ENCODE measurements at regions not wholly inside any gene's neighbourhood (a gene's known extent, or its start where the extent isn't known, plus 50 kb on each side); places are given as distances from the start of the nearest gene placed in this dataset.
"Not testable (repeated sequence)": the region's sequence is repeated elsewhere in the genome, so short reads cannot be mapped to it uniquely, and the experiment has no call there.

DNA sequence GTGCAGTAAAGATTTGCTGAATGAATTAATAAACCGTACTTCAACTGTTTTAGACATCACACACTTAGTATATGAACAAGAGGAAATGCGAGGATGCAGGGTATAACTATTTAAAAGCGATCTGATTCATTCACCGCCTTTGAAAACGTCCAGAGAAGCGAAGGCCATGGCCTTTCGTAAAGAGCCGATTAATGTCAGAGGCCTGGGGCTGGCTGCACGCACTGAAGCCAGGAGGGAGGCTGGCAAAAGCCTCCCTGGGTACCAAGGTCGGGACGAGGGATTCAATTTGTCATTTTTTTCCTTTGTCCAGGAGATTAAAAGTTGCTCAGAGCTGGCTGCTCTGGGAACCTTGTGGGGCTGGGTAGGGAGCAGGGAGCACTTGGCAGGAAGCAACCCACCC, 307.4 kb downstream of the NPHP4 start:
- DNase-seq = no peak

GRCh38 chr1:5683446-5683845, 308.8 kb downstream of the NPHP4 start:
- no peak for DNase-seq

DNA sequence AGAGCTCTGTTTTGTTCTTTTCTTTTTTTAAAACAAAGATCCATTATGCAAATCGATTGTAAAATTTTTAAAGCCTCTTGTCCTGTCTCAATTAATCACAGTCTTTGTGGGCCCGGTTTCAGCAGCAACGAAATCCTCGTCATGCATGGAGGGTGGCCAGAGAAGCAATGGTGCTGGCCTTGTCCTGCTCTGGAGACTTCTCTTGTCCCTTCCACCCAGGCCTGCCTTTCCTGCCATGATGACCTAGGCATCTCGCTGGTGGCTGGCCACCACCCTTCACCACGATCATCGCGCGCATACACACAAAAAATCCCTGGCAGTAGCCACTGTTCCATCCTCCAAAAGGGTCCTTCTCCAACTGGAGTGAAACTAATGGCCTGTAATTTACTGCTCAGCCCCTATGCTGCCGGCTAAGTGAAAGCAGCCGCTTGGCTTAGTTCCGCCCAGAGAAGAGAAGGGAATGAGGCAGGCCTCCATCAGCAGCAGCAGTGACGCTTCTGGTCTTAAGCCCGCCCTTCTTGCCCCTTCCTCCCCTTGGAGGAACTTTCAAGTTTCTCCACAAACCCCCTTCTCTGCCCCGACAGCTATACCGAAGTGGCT, 309.5 kb downstream of the NPHP4 start:
- no peak for DNase-seq

- DNase-seq = no peak
Measured at GRCh38 chr1:5681654-5682053, 310.6 kb downstream of the NPHP4 start.

DNA sequence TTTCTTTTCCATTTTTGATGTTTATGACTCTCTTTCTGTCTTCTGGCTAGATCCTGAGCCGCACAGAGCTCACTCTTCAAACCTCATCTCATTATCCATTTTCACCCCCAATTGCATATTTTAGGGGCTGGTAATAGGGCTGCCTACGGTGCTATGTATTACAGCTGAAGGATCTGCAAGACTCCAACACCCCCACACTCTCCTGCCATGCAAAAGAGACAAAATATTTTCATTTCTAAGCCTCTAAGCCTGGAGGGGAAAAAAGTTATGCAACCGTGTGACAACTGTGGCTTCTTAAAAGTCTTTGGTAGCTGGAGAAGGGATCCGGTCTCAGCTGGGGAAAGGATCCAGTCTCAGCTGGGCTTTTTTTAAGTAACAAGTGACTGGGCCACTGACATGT, 311.6 kb downstream of the NPHP4 start:
- no peak for DNase-seq

GRCh38 chr1:5678759-5679158, 313.5 kb downstream of the NPHP4 start:
- no peak for DNase-seq

- not testable (repeated sequence) for DNase-seq
Measured at GRCh38 chr1:5672355-5672754, 319.9 kb downstream of the NPHP4 start.

DNA sequence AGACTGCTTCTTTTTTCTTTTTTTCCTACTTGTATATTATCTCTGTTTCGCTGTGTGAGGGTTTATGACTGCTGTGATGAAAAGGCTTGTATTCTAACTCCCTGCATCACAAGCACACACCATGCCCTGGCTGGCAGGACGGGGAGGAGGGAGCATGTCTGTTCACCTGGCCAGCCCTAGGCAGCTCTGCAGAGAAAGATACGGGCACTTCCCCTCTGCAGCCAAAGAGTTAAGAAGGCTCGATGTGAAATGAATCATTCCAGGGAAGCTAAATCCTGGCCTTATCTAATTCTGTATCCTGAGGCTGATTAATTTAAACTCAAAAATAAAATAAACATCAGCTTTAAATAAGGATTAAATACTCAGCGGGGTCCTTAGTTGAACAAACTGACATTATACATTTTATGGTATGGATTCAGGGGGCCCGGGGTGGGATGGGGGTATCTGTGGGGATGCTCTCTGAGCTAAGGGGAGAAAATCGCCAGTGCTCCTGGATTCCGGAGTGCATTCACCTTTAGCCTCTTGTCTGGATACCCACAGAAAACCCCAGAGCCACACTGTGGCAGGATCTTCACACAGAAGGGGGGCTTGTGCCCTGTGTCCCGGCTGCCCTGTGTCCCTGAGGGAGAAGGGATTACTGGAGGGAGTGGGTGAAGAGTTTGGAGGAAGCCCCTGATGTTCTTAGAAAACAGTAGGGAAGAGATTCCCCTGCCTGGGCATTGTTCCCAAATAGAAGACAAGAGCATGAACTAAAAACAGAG, 321.5 kb downstream of the NPHP4 start:
- no peak for DNase-seq

DNA sequence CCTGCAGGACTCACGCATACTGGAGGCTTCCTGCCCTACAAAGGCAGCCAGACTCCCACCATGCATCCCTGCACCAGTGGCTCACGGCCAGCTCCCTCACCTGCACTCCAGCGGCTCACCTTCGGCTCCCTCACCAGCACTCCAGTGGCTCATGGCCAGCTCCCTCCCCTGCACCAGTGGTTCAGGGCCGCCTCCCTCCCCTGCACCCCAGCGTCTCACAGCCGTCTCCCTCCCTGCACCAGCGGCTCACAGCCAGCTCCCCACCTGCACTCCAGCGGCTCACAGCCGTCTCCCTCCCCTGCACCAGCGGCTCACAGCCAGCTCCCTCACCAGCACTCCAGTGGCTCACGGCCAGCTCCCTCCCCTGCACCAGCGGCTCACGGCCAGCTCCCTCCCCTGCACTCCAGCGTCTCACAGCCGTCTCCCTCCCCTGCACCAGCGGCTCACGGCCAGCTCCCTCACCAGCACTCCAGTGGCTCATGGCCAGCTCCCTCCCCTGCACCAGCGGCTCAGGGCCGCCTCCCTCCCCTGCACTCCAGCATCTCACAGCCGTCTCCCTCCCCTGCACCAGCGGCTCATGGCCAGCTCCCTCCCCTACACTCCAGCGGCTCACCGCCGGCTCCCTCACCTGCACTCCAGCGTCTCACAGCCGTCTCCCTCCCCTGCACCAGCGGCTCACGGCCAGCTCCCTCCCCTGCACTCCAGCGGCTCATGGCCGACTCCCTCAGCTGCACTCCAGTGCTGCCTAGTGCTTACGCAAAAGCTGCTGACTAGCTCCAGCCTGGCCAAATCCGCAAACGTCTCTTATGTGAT, 324.5 kb downstream of the NPHP4 start:
- no peak for DNase-seq

- DNase-seq = no peak
Measured at GRCh38 chr1:5664906-5665875, 327.0 kb downstream of the NPHP4 start.

GRCh38 chr1:5664081-5664768, 328.0 kb downstream of the NPHP4 start:
- no peak for DNase-seq

- no peak for DNase-seq
Measured at GRCh38 chr1:5662744-5663126, 329.5 kb downstream of the NPHP4 start.

DNA sequence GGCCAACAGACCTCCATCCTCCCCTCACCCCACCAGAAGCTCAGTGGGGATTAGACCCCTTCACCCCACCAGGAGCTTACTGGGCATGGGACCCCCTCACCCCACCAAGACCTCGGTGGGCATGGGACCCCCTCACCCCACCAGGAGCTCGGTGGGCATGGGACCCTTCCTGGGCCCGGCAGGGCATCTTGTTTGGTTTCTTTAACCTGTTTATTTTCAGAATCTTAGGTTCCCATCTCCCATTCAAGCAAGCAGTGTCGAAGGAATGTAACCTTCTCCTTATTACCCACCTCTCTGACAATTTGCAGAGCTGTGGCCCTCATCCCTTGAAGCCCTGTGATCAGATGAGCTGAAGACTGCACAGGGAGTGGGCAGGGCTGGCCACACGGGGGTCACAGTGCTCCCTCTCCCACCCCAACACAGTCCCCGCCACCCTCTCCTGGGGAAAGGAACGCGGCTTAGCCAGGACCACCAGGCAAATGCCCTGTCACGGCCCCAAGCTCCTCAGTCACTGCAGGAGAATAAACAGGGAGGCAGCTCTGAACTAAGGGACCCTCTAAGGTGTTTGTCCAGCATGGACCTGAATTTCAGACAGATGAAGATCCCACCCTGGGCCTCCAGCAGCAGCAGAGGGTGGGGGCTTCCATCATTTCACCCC, 330.0 kb downstream of the NPHP4 start:
- no peak for DNase-seq

DNA sequence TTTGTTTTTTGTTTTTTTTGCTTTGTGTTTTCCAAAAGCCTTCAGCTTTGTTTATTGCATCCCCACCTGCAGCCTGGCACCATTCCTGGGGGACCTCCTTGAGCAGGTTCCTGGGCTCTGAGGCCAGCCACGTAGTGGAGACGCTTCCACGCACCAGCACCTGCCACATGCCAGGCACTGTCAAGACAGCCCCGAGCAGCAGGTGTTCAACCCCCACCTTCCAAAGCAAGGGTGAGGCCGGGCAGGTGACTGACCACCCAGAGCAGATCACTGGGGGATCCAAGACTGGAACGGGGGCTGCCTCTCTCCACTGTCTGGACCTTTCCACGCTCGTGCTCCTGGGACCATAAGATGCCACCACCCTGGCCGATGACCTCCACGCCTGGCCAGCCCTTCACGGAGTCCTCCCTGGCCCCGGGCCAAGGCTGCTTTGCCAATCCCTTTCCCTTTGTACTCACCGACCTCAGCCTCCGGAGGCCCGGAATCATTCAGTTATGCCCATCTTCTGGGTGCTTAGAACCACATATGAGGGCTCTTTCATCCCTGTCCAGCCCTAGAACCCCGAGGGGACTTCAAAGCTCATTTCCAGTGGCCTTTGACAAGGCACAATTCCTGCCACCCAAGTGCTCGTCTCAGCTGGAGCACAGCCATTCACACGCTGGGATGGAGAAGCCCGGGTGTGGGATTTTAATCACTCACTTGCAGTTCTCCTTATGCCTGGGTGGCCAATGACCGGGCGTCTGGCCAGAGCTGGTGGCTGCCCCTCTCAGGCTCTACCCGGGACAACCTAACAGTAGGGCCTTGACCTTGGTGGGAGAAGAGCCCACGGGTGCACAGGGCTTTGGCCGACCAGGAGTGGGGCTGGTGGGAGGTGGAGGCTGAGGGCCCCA, 330.8 kb downstream of the NPHP4 start:
- no peak for DNase-seq

DNA sequence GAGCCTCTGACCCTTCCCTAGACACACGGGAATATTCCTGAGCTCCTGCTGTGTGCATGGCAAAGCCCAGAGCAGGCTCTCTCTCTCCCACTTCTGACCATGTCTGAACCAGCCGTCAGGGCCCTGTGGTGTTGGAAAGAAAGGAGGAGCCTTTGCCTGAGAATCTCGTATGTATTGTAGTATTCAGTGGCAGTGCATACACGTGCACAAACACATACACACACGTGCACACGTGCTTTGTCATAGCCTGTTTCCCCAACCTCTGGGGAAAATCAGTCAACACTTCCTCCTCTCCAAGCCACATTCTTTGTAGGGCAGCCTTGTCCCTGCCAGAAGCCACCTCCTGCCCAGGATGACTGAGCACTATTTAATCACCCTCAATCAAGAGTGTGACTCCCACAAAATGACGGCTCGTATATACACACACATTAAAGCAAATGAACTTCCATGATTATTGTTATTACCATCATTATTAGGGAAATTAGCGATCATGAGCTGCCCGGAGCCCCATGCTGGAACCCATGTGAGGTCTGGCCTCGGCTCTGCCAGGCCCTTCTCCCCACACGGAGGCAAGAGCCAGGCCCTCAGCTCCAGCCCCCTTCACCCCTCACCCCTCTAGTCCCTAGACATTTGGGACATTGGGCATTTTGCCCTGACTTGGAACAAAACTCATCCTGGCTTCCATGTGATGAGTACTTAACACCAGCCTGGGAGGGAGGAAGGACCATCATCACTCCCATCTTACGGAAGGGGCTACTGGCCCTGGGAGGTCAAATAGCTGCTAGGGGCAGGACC, 331.9 kb downstream of the NPHP4 start:
- no peak for DNase-seq

DNA sequence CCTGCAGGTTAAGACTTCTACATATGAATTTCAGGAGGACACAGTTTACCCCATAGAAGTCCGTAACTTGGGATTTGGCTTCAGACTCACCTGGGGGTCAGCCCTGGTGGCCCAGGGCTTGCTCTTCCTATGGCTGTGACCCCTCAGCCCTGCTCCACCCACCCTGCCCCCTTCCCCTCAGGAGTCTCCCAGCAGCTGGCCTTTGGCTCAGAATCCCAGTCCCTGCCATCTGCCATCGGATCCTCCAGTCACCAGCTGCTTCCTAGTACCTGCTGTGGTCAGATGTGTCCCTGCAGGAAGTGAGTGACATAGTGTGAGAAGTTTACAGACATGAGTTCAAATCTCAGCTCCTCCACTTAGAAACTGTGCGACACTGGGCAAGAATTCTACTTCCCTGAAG, 332.6 kb downstream of the NPHP4 start:
- DNase-seq = no peak

- no peak for DNase-seq
Measured at GRCh38 chr1:5658340-5659316, 333.6 kb downstream of the NPHP4 start.

All from activated CD4-positive, alpha-beta T cell treated with anti-CD3 and anti-CD28 coated beads for 1 hour (primary cell).